ENCODE measurements at regions not wholly inside any gene's neighbourhood (a gene's known extent, or its start where the extent isn't known, plus 50 kb on each side); places are given as distances from the start of the nearest gene placed in this dataset.
"Not testable (repeated sequence)": the region's sequence is repeated elsewhere in the genome, so short reads cannot be mapped to it uniquely, and the experiment has no call there.

GRCh38 chr20:29876084-29876910 lies 1381.2 kb upstream of the DEFB115 start:
- BruUV-seq (replicated peaks); CTCF ChIA-PET; ATAC-seq; H3K4me3 ChIP-seq (ENCODE audit: low read length); H3K9me2 ChIP-seq (replicated peaks; ENCODE audit: low read length); H3F3A ChIP-seq (ENCODE audit: low read length, unreplicated experiment); H3K79me2 ChIP-seq (ENCODE audit: low read length); H3K27ac ChIP-seq (ENCODE audit: low read length); H3K27me3 ChIP-seq (ENCODE audit: low read length); H3K36me3 ChIP-seq (ENCODE audit: low read depth, low read length); POLR2A ChIA-PET (ENCODE audit: unreplicated experiment); H3K4me1 ChIP-seq (ENCODE audit: insufficient read depth, low read length); intact Hi-C loops (cut with micrococcal nuclease); DNase-seq; H3K9ac ChIP-seq (ENCODE audit: low read length); H3K4me2 ChIP-seq (ENCODE audit: low read length); H2AFZ ChIP-seq (ENCODE audit: low read length); H4K20me1 ChIP-seq (ENCODE audit: low read length): not testable (repeated sequence)
- peaks cover 15% of the 10 kb centered on the region for H3K9me3 ChIP-seq (ENCODE audit: low read length)

- ChIA-PET CTCF (no interaction called here), POLR2A (ENCODE audit: unreplicated experiment) (no interaction called here)
- no peaks in the 10 kb centered on the region for H3K4me1 ChIP-seq (ENCODE audit: insufficient read depth, low read length)
- no peak overlapping the region for H3K9ac ChIP-seq (ENCODE audit: low read length)
- no peaks in the 10 kb centered on the region for H4K20me1 ChIP-seq (ENCODE audit: low read length)
- no peak overlapping the region for H3K4me3 ChIP-seq (ENCODE audit: low read length)
- BruUV-seq (replicated peaks) = no TSS peak
- H3K79me2 ChIP-seq (ENCODE audit: low read length) = no peaks in the 10 kb centered on the region
- H3K36me3 ChIP-seq (ENCODE audit: low read depth, low read length) = no peaks in the 10 kb centered on the region
- no peaks in the 10 kb centered on the region for H3F3A ChIP-seq (ENCODE audit: low read length, unreplicated experiment)
- no peaks in the 10 kb centered on the region for H3K27me3 ChIP-seq (ENCODE audit: low read length)
- intact Hi-C loops (cut with micrococcal nuclease) = no loop called here
- H3K4me2 ChIP-seq (ENCODE audit: low read length) = no peak overlapping the region
- H3K9me2 ChIP-seq (replicated peaks; ENCODE audit: low read length) = no peaks in the 10 kb centered on the region
- TF ChIP-seq EZH2phosphoT487 (IDR thresholded peaks at IDR 0.05; ENCODE audit: borderline replicate concordance, low read length) (no peak), CTCF (conservative IDR thresholded peaks at IDR 0.05; ENCODE audit: low read depth, low read length) (no peak)
- ATAC-seq = no peak
- DNase-seq = no peak
- no peak overlapping the region for H3K27ac ChIP-seq (ENCODE audit: low read length)
- H3K9me3 ChIP-seq (ENCODE audit: low read length) = peaks cover 15% of the 10 kb centered on the region
- H2AFZ ChIP-seq (ENCODE audit: low read length) = no peak overlapping the region
These were observed 1380.6 kb upstream of the DEFB115 start for GRCh38 chr20:29876911-29877285.

- H4K20me1 ChIP-seq (ENCODE audit: low read length); CTCF ChIA-PET; DNase-seq; H3K4me1 ChIP-seq (ENCODE audit: insufficient read depth, low read length); intact Hi-C loops (cut with micrococcal nuclease); H3K79me2 ChIP-seq (ENCODE audit: low read length); H3K27me3 ChIP-seq (ENCODE audit: low read length); H2AFZ ChIP-seq (ENCODE audit: low read length); POLR2A ChIA-PET (ENCODE audit: unreplicated experiment); H3K9ac ChIP-seq (ENCODE audit: low read length); H3K9me2 ChIP-seq (replicated peaks; ENCODE audit: low read length); H3K4me3 ChIP-seq (ENCODE audit: low read length); BruUV-seq (replicated peaks); H3K27ac ChIP-seq (ENCODE audit: low read length); ATAC-seq; H3K36me3 ChIP-seq (ENCODE audit: low read depth, low read length); H3F3A ChIP-seq (ENCODE audit: low read length, unreplicated experiment); H3K4me2 ChIP-seq (ENCODE audit: low read length): not testable (repeated sequence)
- peaks cover 15% of the 10 kb centered on the region for H3K9me3 ChIP-seq (ENCODE audit: low read length)
These were observed 1379.8 kb upstream of the DEFB115 start for GRCh38 chr20:29877411-29878280.

Measured in PC-3 (cell line).